Liver (tissue), 3 donors: ENCODE measurements at regions not wholly inside any gene's neighbourhood (a gene's known extent, or its start where the extent isn't known, plus 50 kb on each side); places are given as distances from the start of the nearest gene placed in this dataset.
"Not testable (repeated sequence)": the region's sequence is repeated elsewhere in the genome, so short reads cannot be mapped to it uniquely, and the experiment has no call there.

Experiments used
- EGR1 ChIP-seq, 2 donors: IDR thresholded peaks; 2 replicates each; pipeline ENCODE4 v1.6.1; 2016 to 2018; ENCODE audit warnings: antibody characterized with exemption in 2 of 2, low read depth in 2 of 2
- JUND ChIP-seq, 2 donors: IDR thresholded peaks; 2 replicates each; pipeline ENCODE4 v1.6.1; 2016; ENCODE audit warnings: antibody characterized with exemption in 2 of 2
- RAD21 ChIP-seq, 2 donors: IDR thresholded peaks; 2 replicates each; pipeline ENCODE4 v1.6.1; 2016; ENCODE audit warnings: antibody characterized with exemption in 2 of 2, mild to moderate bottlenecking in 2 of 2
- RXRA ChIP-seq, 2 donors: IDR thresholded peaks; 2 replicates each; pipeline ENCODE4 v1.6.1; 2017 to 2018; ENCODE audit warnings: antibody characterized with exemption in 2 of 2, mild to moderate bottlenecking in 1 of 2
- TAF1 ChIP-seq: conservative IDR thresholded peaks from 2 replicates; pipeline ENCODE4 v1.6.1; 2016; ENCODE audit warnings: antibody characterized with exemption, mild to moderate bottlenecking
- YY1 ChIP-seq: IDR thresholded peaks from 2 replicates; pipeline ENCODE4 v1.6.1; 2016; ENCODE audit warnings: antibody characterized with exemption, mild to moderate bottlenecking
- TF ChIP-seq, protein P1 (sequence below): fragments of 150-350 bp; IDR thresholded peaks from 2 replicates; pipeline ENCODE4 v1.5.1; 2017; ENCODE audit warnings: improper control_type of control experiment, low read depth, low read length; ENCODE audit not compliant: missing input control
- TF ChIP-seq, protein P2 (sequence below): IDR thresholded peaks from 2 replicates; pipeline ENCODE4 v1.6.1; 2016; ENCODE audit warnings: antibody characterized with exemption
- TF ChIP-seq, protein P3 (sequence below): IDR thresholded peaks from 2 replicates; pipeline ENCODE4 v1.6.1; 2016; ENCODE audit warnings: antibody characterized with exemption, mild to moderate bottlenecking
- TF ChIP-seq, protein P4 (sequence below): IDR thresholded peaks from 2 replicates; pipeline ENCODE4 v1.6.1; 2016; ENCODE audit warnings: antibody characterized with exemption
- TF ChIP-seq, protein P5 (sequence below): IDR thresholded peaks from 2 replicates; pipeline ENCODE4 v1.6.1; 2016; ENCODE audit warnings: antibody characterized with exemption
- donor health status: healthy.
- donor health status: healthy.

DNA sequence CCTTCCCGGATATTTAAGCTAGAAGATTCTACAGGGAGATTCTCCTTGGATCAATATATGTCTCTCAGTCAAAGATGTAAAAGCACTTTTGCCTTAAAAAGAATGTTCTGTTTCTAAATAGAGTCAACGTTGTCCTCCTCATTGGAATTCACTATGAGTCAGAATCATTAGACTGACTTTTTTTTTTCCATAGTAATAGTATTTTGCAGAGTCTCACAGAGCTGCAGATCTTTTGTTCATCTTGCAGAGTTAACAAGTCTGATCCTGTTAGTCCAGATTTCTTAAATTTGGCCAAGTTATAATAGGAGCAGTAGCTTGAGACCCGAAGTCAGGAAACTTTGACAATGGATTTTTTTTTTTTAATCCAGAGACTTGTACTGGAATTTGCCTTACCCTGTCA, 103.0 kb downstream of the NSUN5 start:
- TF ChIP-seq RAD21 (IDR thresholded peaks at IDR 0.05); YY1; EGR1 (IDR thresholded peaks at IDR 0.05; ENCODE audit: low read depth in 2 of 2); JUND (IDR thresholded peaks at IDR 0.05); RXRA (IDR thresholded peaks at IDR 0.05); TAF1: not testable (repeated sequence)
- TF ChIP-seq, protein P1, sequence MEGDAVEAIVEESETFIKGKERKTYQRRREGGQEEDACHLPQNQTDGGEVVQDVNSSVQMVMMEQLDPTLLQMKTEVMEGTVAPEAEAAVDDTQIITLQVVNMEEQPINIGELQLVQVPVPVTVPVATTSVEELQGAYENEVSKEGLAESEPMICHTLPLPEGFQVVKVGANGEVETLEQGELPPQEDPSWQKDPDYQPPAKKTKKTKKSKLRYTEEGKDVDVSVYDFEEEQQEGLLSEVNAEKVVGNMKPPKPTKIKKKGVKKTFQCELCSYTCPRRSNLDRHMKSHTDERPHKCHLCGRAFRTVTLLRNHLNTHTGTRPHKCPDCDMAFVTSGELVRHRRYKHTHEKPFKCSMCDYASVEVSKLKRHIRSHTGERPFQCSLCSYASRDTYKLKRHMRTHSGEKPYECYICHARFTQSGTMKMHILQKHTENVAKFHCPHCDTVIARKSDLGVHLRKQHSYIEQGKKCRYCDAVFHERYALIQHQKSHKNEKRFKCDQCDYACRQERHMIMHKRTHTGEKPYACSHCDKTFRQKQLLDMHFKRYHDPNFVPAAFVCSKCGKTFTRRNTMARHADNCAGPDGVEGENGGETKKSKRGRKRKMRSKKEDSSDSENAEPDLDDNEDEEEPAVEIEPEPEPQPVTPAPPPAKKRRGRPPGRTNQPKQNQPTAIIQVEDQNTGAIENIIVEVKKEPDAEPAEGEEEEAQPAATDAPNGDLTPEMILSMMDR: not testable (repeated sequence)
- TF ChIP-seq, protein P2, sequence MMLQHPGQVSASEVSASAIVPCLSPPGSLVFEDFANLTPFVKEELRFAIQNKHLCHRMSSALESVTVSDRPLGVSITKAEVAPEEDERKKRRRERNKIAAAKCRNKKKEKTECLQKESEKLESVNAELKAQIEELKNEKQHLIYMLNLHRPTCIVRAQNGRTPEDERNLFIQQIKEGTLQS: not testable (repeated sequence)
- TF ChIP-seq, protein P3, sequence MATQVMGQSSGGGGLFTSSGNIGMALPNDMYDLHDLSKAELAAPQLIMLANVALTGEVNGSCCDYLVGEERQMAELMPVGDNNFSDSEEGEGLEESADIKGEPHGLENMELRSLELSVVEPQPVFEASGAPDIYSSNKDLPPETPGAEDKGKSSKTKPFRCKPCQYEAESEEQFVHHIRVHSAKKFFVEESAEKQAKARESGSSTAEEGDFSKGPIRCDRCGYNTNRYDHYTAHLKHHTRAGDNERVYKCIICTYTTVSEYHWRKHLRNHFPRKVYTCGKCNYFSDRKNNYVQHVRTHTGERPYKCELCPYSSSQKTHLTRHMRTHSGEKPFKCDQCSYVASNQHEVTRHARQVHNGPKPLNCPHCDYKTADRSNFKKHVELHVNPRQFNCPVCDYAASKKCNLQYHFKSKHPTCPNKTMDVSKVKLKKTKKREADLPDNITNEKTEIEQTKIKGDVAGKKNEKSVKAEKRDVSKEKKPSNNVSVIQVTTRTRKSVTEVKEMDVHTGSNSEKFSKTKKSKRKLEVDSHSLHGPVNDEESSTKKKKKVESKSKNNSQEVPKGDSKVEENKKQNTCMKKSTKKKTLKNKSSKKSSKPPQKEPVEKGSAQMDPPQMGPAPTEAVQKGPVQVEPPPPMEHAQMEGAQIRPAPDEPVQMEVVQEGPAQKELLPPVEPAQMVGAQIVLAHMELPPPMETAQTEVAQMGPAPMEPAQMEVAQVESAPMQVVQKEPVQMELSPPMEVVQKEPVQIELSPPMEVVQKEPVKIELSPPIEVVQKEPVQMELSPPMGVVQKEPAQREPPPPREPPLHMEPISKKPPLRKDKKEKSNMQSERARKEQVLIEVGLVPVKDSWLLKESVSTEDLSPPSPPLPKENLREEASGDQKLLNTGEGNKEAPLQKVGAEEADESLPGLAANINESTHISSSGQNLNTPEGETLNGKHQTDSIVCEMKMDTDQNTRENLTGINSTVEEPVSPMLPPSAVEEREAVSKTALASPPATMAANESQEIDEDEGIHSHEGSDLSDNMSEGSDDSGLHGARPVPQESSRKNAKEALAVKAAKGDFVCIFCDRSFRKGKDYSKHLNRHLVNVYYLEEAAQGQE: not testable (repeated sequence)
- TF ChIP-seq, protein P4, sequence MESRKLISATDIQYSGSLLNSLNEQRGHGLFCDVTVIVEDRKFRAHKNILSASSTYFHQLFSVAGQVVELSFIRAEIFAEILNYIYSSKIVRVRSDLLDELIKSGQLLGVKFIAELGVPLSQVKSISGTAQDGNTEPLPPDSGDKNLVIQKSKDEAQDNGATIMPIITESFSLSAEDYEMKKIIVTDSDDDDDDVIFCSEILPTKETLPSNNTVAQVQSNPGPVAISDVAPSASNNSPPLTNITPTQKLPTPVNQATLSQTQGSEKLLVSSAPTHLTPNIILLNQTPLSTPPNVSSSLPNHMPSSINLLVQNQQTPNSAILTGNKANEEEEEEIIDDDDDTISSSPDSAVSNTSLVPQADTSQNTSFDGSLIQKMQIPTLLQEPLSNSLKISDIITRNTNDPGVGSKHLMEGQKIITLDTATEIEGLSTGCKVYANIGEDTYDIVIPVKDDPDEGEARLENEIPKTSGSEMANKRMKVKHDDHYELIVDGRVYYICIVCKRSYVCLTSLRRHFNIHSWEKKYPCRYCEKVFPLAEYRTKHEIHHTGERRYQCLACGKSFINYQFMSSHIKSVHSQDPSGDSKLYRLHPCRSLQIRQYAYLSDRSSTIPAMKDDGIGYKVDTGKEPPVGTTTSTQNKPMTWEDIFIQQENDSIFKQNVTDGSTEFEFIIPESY: not testable (repeated sequence)
- TF ChIP-seq, protein P5, sequence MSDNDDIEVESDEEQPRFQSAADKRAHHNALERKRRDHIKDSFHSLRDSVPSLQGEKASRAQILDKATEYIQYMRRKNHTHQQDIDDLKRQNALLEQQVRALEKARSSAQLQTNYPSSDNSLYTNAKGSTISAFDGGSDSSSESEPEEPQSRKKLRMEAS: not testable (repeated sequence)
